ENCODE measurements at regions not wholly inside any gene's neighbourhood (a gene's known extent, or its start where the extent isn't known, plus 50 kb on each side); places are given as distances from the start of the nearest gene placed in this dataset.

DNA sequence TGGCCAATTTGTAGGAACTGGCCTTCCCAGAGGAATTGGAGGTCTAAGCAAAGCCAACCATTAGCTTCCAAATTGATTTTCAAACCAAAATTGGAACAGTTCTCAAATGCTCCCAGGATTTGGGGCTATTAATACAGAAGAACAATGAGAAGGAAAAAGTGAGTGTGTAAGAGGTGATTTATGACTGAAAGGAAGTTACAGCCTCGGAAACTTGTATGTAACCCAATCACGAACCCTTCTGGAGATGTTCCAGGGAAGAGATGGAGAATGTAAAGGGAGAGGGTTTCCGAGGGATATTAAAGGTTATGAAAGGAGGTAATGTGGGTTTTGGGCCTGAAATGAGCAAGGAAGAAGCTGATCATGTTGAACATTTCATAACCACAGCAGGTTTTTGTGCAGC, 93.2 kb upstream of the CXCL14 start:
- no peaks in the 10 kb centered on the region for H3K79me2 ChIP-seq (replicated peaks; ENCODE audit: insufficient read depth, low read length)
- H3K27me3 ChIP-seq (ENCODE audit: insufficient read depth, low read depth, low read length): no peaks in the 10 kb centered on the region
- no peaks in the 10 kb centered on the region for H3F3A ChIP-seq (ENCODE audit: insufficient read depth, low read length, poor library complexity, severe bottlenecking)
- TF ChIP-seq RAD21 (conservative IDR thresholded peaks at IDR 0.05): no peak
- H4K20me1 ChIP-seq (ENCODE audit: insufficient read depth): no peaks in the 10 kb centered on the region
- H3K36me3 ChIP-seq (ENCODE audit: insufficient read depth, low read length): no peaks in the 10 kb centered on the region
- H3K9me2 ChIP-seq (ENCODE audit: insufficient read depth, low read length): no peaks in the 10 kb centered on the region
- H3K9me3 ChIP-seq (ENCODE audit: low read length): no peaks in the 10 kb centered on the region
- H3K4me3 ChIP-seq (ENCODE audit: low read length): no peak overlapping the region
- H2AFZ ChIP-seq (ENCODE audit: low read depth, low read length): no peak overlapping the region
- H3K9ac ChIP-seq (ENCODE audit: low read length): no peak overlapping the region
- H3K4me2 ChIP-seq (ENCODE audit: low read length): no peak overlapping the region
- H3K27ac ChIP-seq (ENCODE audit: low read length): no peak overlapping the region

DNA sequence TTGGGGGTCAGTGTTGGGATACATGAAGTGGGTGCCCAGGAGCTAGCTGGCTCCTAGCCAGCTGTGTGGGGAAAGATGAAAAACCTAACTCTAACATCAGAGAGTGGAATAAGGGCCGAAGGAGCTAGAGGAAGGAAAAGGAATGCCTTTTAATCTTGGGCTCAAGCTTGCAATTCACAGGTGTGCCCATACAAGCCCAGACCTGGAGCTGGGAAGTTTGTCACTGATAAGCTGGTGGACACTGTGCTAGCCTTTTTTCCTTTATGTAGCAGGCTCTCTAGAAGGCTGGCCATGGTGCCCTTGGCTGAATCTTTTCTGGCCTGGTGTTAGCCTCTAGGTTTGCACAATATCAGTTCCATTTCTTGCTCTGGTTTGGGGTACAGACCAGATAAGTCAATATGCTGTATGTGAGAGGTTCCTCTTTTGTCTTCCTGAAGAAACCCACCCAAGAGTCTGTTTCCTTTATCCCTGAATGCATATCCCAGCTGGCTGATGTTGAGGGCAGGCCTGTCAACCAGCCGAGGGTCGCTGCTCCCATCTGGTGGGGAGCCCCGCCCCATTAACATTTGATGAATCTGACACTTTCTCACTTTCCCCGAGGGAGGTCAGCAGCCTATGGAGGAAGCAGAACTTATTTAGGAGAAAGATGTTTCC, 92.4 kb upstream of the CXCL14 start:
- no peak overlapping the region for H3K9ac ChIP-seq (ENCODE audit: low read length)
- H3K4me2 ChIP-seq (ENCODE audit: low read length): no peak overlapping the region
- TF ChIP-seq EP300 (conservative IDR thresholded peaks at IDR 0.05; ENCODE audit: poor library complexity, severe bottlenecking) (no peak), EZH2 (IDR thresholded peaks at IDR 0.05; ENCODE audit: borderline replicate concordance, insufficient read depth, low read length, poor library complexity, severe bottlenecking) (no peak), RAD21 (conservative IDR thresholded peaks at IDR 0.05) (no peak), SMC3 (conservative IDR thresholded peaks at IDR 0.05; ENCODE audit: poor library complexity) (no peak), MXI1 (conservative IDR thresholded peaks at IDR 0.05; ENCODE audit: poor library complexity, severe bottlenecking) (no peak), TAF1 (IDR thresholded peaks at IDR 0.05; ENCODE audit: low read depth) (no peak), POLR2AphosphoS5 (IDR thresholded peaks at IDR 0.05) (no peak)
- TF ChIP-seq, protein P1, sequence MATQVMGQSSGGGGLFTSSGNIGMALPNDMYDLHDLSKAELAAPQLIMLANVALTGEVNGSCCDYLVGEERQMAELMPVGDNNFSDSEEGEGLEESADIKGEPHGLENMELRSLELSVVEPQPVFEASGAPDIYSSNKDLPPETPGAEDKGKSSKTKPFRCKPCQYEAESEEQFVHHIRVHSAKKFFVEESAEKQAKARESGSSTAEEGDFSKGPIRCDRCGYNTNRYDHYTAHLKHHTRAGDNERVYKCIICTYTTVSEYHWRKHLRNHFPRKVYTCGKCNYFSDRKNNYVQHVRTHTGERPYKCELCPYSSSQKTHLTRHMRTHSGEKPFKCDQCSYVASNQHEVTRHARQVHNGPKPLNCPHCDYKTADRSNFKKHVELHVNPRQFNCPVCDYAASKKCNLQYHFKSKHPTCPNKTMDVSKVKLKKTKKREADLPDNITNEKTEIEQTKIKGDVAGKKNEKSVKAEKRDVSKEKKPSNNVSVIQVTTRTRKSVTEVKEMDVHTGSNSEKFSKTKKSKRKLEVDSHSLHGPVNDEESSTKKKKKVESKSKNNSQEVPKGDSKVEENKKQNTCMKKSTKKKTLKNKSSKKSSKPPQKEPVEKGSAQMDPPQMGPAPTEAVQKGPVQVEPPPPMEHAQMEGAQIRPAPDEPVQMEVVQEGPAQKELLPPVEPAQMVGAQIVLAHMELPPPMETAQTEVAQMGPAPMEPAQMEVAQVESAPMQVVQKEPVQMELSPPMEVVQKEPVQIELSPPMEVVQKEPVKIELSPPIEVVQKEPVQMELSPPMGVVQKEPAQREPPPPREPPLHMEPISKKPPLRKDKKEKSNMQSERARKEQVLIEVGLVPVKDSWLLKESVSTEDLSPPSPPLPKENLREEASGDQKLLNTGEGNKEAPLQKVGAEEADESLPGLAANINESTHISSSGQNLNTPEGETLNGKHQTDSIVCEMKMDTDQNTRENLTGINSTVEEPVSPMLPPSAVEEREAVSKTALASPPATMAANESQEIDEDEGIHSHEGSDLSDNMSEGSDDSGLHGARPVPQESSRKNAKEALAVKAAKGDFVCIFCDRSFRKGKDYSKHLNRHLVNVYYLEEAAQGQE (IDR thresholded peaks at IDR 0.05; ENCODE audit: borderline replicate concordance): no peak
- TF ChIP-seq, protein P2, sequence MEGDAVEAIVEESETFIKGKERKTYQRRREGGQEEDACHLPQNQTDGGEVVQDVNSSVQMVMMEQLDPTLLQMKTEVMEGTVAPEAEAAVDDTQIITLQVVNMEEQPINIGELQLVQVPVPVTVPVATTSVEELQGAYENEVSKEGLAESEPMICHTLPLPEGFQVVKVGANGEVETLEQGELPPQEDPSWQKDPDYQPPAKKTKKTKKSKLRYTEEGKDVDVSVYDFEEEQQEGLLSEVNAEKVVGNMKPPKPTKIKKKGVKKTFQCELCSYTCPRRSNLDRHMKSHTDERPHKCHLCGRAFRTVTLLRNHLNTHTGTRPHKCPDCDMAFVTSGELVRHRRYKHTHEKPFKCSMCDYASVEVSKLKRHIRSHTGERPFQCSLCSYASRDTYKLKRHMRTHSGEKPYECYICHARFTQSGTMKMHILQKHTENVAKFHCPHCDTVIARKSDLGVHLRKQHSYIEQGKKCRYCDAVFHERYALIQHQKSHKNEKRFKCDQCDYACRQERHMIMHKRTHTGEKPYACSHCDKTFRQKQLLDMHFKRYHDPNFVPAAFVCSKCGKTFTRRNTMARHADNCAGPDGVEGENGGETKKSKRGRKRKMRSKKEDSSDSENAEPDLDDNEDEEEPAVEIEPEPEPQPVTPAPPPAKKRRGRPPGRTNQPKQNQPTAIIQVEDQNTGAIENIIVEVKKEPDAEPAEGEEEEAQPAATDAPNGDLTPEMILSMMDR (IDR thresholded peaks at IDR 0.05; ENCODE audit: poor library complexity, severe bottlenecking): no peak
- no peaks in the 10 kb centered on the region for H3F3A ChIP-seq (ENCODE audit: insufficient read depth, low read length, poor library complexity, severe bottlenecking)
- no peak overlapping the region for H3K27ac ChIP-seq (ENCODE audit: low read length)
- H3K79me2 ChIP-seq (replicated peaks; ENCODE audit: insufficient read depth, low read length): no peaks in the 10 kb centered on the region
- H3K4me3 ChIP-seq (ENCODE audit: low read length): no peak overlapping the region
- H3K9me3 ChIP-seq (ENCODE audit: low read length): no peaks in the 10 kb centered on the region
- no peaks in the 10 kb centered on the region for H3K9me2 ChIP-seq (ENCODE audit: insufficient read depth, low read length)
- H2AFZ ChIP-seq (ENCODE audit: low read depth, low read length): no peak overlapping the region
- no peaks in the 10 kb centered on the region for H3K36me3 ChIP-seq (ENCODE audit: insufficient read depth, low read length)
- no peaks in the 10 kb centered on the region for H3K27me3 ChIP-seq (ENCODE audit: insufficient read depth, low read depth, low read length)
- no peaks in the 10 kb centered on the region for H4K20me1 ChIP-seq (ENCODE audit: insufficient read depth)

Measured in neural cell (in vitro differentiated cells).